Testis (tissue), 2 donors: ENCODE measurements at regions not wholly inside any gene's neighbourhood (a gene's known extent, or its start where the extent isn't known, plus 50 kb on each side); places are given as distances from the start of the nearest gene placed in this dataset.

ENCODE experiments used
- POLR2A ChIP-seq: fragments of 450-650 bp; IDR thresholded peaks from one replicate; pipeline ENCODE4 v1.6.1; 2017; ENCODE audit warnings: antibody characterized with exemption, mild to moderate bottlenecking, moderate library complexity
- TF ChIP-seq, protein P1 (sequence below), 3 experiments: fragments of 450-650 bp in 2 of 3; fragments of 200-600 bp in 1 of 3; sonication (generic) in 1 of 3; IDR thresholded peaks; one replicate each; pipeline ENCODE4 v1.5.1; 2016 to 2019; ENCODE audit warnings: antibody characterized with exemption in 3 of 3, mild to moderate bottlenecking in 2 of 3, moderate library complexity in 1 of 3

GRCh38 chr2:52428224-52428623, 1339.4 kb upstream of the CHAC2 start:
- TF ChIP-seq POLR2A: no peak
- TF ChIP-seq, protein P1, sequence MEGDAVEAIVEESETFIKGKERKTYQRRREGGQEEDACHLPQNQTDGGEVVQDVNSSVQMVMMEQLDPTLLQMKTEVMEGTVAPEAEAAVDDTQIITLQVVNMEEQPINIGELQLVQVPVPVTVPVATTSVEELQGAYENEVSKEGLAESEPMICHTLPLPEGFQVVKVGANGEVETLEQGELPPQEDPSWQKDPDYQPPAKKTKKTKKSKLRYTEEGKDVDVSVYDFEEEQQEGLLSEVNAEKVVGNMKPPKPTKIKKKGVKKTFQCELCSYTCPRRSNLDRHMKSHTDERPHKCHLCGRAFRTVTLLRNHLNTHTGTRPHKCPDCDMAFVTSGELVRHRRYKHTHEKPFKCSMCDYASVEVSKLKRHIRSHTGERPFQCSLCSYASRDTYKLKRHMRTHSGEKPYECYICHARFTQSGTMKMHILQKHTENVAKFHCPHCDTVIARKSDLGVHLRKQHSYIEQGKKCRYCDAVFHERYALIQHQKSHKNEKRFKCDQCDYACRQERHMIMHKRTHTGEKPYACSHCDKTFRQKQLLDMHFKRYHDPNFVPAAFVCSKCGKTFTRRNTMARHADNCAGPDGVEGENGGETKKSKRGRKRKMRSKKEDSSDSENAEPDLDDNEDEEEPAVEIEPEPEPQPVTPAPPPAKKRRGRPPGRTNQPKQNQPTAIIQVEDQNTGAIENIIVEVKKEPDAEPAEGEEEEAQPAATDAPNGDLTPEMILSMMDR (IDR thresholded peaks at IDR 0.05): no peak
